HG03575 (cell line): ENCODE measurements at regions not wholly inside any gene's neighbourhood (a gene's known extent, or its start where the extent isn't known, plus 50 kb on each side); places are given as distances from the start of the nearest gene placed in this dataset.

Source experiments
- ATAC-seq: cut with Tn5 transposase; IDR thresholded peaks from one replicate; pipeline ENCODE4 v1.9.1; 2021; ENCODE audit not compliant: unreplicated experiment, insufficient number of reproducible peaks, low FRiP score; ENCODE audit errors: extremely low read depth

DNA sequence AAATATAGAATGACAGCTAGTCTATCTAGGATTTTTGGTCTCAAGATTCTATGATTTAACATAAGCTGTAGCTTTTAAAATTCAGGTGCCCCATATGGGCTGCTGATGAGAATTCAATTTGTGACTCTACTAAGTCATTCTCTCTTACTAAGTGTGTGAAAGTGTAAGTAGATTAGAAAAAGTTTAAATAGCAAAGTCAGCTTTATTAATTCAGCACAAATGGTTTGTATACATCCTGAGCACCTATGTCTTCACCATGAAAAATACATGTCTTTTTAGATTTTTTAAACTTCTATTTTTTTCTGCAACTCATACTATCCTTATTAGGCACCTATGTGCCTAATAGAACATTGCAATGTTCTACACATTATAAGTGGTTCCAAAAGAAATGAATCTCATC, 157.1 kb downstream of the METTL4 start:
- ATAC-seq: no peak

DNA sequence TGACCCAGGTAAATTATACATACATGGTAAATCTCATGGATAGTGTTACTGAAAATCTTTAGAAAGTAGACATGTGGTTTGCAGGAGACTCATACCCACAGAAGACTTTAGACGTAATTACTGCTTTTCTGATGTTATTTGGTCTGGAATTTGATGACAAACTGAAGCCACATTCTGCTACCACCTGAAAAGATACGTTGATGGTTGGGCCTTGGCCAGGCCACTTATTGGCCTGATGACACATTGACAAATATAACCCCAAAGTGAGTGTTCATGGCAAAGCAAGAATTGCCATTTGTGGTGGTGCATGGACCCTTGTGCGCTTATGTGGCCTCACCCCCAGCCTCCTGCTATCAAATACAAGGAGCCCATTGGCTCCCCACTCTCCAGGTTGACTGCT, 155.6 kb downstream of the METTL4 start:
- ATAC-seq: no peak

DNA sequence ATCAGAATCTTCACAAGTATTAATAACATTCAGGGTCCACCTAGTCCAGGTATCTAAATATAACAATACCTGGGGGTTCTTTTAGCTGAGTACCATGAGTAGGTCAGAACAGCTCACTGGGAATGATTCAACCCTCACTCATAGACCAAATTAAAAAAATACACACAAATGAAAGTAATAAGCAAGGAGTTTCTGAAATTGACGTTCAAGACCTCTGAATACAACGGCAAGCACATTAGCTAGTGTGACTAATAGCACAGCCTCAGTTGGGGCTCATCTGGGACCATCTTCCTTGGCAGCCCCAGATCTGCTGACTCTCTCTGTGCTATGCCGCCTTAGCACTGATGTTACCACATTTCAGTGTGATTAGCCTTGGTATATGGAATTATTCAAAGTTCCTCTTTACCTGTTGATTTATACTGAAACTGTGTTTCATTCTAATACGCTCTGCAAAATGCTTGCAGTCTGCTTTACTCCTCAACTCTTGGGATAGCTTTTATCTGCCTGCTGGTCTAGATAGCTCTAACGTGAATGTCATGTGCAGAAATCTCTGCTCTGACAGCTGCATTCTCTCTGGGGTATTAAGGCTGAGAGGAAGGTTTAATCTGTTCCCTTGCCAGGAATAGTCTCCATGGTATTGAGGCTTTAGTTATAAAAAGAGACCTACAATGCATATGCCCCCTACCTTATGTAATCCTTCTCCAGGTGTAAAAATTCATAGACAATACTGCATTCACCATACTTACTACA, 153.3 kb downstream of the METTL4 start:
- no peak for ATAC-seq

DNA sequence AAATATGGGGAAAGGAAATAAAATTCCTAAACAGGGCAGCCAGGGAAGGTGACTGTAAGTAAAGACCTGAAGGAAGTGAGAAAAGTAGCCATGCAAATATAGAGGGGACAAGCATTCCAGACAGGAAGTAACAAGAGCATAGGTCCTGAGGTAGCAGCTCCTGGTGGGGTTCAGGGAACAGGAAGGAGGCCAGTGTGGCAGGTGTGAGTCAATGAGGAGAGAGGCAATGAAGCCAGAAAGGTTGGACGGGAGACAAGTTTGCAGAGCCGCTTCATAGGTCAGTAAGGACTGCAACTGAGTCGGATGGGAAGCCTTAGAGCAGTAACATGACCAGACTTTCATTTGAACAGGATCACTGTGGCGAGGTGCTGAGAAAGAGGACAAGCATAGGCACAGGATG, 150.9 kb downstream of the METTL4 start:
- no peak for ATAC-seq

DNA sequence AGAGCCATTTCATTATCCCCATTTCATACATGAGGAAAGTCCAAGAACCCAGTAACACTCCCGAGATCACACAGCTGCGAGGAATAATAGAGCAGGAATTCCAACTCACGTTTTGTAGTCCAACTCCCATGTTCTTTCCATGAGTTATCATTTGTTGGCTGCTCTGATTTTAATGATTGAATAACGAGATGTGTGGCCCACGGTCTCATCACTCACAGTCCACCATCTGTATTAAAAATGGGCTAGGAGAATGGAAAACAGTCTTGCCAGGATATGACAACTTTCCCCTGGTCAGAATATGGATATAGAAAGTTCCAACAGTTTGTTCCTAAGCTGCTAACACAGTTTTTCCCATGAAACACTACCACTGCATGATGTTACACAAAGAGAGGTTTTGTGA, 147.5 kb downstream of the METTL4 start:
- ATAC-seq: no peak

- no peak for ATAC-seq
Measured at GRCh38 chr18:2424420-2424819, 146.9 kb downstream of the METTL4 start.

DNA sequence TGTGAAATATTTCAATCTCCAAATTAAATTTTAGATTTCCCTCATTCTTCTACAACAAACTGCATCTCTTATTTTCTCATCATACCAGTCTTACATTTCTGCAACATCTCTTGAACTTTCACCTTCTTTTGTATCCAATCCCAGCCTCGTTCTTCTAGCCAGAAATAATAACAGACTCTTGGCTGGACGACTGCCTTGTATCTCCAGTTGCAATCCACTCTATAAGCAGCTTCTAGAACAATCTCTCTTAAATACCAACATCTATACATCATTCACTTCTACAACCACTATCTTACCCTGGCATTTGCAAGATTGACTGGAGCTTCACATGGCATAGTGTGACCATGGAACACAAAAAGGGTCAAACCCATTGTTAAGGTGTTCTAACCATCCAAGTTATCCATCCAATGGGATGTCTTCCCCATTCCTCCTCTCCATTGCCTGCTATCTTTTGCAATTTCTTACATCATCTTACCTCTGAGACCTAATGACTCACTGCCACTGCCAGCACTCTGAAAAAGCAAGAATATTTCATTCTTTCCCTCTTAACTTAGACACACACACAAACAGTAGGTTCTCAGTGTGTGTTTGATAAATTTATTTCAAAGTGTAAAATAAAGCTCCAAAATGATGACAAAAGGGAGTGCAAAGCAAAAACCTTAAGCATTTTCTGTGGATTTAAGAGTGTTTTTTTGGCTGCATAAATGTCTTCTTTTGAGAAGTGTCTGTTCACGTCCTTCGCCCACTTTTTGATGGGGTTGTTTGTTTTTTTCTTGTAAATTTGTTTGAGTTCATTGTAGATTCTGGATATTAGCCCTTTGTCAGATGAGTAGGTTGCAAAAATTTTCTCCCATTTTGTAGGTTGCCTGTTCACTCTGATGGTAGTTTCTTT, 145.6 kb downstream of the METTL4 start:
- ATAC-seq: no peak

GRCh38 chr18:2430191-2430590, 141.1 kb downstream of the METTL4 start:
- no peak for ATAC-seq

DNA sequence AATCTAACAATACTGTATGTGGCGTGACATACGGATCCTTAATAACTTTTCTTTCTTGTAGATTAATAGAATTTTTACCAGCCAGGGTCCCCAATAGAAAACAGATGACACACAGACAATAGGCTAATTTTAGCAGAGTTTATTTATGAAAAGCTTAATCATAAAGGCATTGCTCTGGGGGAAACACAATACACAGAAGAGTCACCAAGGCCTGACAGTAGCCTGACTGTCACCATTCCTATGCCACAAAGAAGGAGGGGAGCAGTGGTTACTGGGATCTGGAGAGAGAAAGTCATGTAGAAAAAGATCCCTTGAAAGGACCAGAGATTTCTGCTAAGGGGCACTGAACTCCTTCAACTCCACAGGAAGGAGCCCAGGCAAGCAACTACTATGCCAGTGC, 139.5 kb downstream of the METTL4 start:
- ATAC-seq: no peak

DNA sequence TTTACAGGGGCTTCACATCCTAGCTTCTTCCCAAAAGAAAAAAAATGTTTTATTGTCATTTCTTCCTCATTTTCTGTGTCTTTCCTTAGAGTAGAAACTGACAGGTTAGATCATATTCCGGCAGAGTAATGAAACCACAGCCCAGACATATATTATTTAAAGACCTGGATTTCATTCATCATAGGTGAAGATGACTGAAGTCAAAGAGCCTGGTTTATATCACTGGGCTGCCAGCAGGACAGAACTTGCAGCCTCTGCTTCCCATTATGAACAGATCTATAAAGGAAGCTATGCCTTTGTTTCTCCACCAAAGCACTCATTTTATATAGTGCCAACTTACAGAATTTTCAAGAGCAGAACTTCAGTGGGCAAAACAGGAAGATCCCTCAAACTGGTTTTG, 137.9 kb downstream of the METTL4 start:
- ATAC-seq: no peak

- no peak for ATAC-seq
Measured at GRCh38 chr18:2441544-2441943, 129.8 kb downstream of the METTL4 start.

- ATAC-seq: no peak
Measured at GRCh38 chr18:2442006-2442405, 129.3 kb downstream of the METTL4 start.

DNA sequence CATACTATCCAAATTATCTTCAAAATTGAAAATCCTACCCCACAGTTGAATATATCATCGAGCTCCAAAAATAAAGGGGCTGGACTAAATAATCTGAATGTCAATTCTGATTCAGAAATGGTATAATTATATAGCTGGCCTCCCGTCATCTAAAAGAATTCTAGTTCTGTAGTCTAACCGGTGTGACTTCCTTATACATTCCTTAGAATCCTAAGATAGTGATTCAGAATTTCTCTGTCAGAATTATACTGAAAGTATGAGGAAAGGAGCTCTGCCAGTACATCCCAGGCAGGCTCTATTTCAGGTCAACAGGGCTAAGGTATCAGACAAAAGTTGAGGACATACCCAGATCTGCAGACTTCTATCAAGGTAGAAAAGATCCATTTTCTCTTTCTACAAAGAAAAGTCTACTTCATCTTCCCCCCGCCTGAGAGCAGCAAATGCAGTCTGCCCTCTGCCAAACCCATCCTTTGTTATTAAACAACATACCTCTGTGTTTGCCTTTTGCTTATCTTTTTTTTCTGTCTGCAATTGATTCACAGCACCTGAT, 128.5 kb downstream of the METTL4 start:
- no peak for ATAC-seq

- no peak for ATAC-seq
Measured at GRCh38 chr18:2444201-2444875, 127.0 kb downstream of the METTL4 start.

DNA sequence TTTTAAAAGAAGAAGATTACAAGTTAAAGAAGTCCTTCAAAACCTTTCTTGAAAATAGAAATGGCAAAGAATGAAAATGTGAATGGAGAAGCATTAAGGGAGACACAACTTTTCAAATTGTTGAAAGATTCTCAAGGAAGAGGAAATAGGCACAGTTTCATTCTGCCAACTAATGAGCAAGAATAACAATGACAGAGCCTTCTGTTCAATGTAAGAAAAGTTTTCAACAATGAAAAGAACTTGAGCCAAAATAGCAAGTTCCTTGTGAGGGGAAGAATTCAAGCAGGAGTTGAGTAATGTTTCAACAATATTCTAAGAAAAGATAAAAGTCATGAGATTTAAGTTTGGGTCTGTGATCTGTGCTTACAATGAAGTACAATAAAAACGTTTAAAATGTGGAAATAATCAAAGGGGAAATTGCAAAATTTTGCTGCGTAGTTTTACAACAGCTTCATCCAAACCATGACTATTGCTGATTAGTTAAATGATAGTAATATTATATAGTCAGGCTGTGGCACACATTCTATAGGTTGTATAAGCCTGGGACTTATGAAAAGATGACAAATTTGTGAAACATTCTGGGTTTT, 122.6 kb downstream of the METTL4 start:
- ATAC-seq: no peak

DNA sequence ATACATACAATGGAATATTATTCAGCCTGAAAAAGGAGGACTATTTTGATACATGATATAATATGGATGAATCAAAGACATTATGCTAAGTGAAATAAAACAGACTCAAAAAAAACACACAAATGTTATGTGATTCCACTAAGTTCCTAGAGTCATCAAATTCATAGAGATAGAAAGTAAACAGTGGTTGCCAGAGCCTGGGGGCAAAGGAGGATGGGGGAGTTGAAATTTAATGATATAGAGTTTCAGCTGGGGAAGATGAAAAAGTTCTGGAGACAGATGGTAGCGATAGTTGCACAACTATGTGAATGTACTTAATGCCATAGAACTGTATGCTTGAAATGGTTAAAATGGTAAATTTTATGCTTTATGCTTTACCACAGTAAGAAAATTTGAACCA, 119.7 kb downstream of the METTL4 start:
- no peak for ATAC-seq

DNA sequence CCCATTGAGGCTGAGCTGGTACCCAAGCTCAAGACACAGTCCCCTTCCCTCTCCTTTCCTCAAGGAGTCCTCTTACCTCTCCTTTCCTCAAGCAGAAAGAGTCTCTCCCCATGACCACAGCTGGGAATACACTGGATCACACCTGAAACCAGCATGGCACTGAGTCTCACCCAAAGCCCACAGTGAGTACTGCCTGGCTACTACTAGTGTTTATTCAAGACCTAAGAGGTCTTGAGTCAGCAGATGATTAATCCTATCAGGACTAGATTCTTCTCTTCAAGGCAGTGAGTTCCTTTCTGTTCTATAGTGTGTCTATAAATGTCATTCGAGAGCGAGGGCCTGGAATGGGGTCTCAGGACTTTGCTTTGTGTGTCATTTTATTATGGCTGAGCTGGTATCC, 111.4 kb downstream of the METTL4 start:
- ATAC-seq: no peak

- no peak for ATAC-seq
Measured at GRCh38 chr18:2466978-2467377, 104.3 kb downstream of the METTL4 start.

GRCh38 chr18:2468051-2468450, 103.3 kb downstream of the METTL4 start:
- no peak for ATAC-seq
